LNCaP clone FGC (cell line): ENCODE measurements at regions not wholly inside any gene's neighbourhood (a gene's known extent, or its start where the extent isn't known, plus 50 kb on each side); places are given as distances from the start of the nearest gene placed in this dataset.

ENCODE experiments used
- DNase-seq: peaks from one replicate; pipeline ENCODE4 v3.0.0-alpha.2; 2011; ENCODE audit warnings: low read depth
- H3K4me3 ChIP-seq: 2 replicates; pipeline ENCODE4 v1.5.1; 2011; ENCODE audit warnings: mild to moderate bottlenecking, low read depth, low read length, control low read depth
- TF ChIP-seq, protein P1 (sequence below): IDR thresholded peaks from 2 replicates; pipeline ENCODE4 v1.5.1; 2012; ENCODE audit warnings: mild to moderate bottlenecking; ENCODE audit not compliant: control insufficient read depth, insufficient read depth; ENCODE audit errors: extremely low read depth

DNA sequence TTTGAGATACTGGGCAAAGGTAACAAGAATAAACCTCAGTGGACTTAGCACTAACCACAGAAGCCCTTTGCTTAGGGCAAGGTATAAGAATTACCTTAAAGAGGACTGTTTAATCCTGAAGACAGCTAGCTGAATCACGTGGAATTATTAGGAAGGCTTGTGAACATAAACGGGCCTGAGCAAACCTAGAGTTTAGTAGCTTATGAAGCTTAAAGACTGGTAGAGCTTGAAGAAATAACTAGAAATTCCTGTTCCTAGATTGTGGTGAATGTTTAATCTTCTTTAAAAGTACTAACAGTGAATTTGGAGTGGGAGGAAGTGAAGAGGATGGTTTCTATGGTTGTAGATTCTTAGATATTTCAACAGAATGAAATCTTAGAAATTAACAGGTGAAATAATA is 428.9 kb upstream of the THRB start:
- peak; percentile 45 for DNase-seq
- TF ChIP-seq, protein P1, sequence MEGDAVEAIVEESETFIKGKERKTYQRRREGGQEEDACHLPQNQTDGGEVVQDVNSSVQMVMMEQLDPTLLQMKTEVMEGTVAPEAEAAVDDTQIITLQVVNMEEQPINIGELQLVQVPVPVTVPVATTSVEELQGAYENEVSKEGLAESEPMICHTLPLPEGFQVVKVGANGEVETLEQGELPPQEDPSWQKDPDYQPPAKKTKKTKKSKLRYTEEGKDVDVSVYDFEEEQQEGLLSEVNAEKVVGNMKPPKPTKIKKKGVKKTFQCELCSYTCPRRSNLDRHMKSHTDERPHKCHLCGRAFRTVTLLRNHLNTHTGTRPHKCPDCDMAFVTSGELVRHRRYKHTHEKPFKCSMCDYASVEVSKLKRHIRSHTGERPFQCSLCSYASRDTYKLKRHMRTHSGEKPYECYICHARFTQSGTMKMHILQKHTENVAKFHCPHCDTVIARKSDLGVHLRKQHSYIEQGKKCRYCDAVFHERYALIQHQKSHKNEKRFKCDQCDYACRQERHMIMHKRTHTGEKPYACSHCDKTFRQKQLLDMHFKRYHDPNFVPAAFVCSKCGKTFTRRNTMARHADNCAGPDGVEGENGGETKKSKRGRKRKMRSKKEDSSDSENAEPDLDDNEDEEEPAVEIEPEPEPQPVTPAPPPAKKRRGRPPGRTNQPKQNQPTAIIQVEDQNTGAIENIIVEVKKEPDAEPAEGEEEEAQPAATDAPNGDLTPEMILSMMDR: no peak
- no peak overlapping the region for H3K4me3 ChIP-seq

DNA sequence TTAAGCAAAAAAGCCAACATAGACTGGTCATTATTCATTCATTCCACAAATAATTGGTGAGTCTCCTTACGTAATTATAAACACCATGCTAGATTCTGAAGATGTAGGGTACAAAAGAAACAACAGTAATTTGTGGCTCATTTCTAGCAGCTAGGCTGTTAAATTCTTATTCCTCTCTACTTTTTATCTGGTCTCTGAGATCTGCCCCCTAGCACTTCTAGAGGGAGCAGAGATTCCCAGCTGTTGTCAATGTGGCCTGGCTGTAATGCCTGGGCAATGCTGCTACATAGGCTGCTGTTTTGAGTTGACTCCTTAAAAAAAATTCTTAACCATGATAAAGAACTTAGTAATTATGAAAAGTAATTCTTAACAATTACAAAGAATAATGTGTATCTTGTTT is 434.9 kb upstream of the THRB start:
- TF ChIP-seq, protein P1: no peak
- no peak overlapping the region for H3K4me3 ChIP-seq
- no peak for DNase-seq

DNA sequence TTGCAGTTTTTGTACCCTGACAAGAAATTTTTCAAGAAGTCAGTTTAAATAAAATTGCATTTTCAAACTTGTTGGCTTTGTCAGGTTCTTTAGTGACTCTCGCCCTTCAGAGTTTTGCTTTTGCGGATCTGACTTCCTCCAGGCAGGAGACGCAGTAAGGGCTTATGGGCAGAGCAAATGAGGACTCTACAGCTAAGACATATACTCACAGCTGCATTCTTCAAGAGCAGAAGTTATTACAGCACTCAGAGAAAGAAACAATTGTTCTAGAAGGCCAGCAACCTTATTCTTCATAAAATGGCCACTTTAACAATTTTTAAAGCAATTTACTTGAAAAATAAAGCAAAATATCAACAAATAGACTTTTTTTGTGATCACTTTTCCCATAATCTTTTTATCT is 438.8 kb upstream of the THRB start:
- TF ChIP-seq, protein P1: no peak
- DNase-seq: no peak
- no peak overlapping the region for H3K4me3 ChIP-seq

DNA sequence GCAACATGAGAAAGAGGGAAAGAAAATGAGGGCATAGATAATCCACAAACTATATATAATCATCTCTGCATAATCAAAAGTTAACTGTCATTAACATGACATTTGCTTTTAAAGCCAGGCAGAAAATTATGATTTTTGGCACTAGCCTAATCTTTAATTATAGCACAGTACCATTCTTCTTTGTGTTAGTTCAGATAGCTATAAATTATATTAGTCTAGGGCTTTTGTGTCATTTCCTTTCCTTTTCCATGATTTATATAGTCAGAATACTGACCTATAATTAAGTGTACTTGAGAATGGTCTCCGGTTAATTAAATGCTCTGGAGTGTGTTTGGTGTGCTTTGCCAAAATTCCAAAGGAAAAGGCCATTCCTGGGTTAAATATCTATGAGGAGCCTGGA is 441.9 kb upstream of the THRB start:
- TF ChIP-seq, protein P1: no peak
- no peak for DNase-seq
- no peak overlapping the region for H3K4me3 ChIP-seq

DNA sequence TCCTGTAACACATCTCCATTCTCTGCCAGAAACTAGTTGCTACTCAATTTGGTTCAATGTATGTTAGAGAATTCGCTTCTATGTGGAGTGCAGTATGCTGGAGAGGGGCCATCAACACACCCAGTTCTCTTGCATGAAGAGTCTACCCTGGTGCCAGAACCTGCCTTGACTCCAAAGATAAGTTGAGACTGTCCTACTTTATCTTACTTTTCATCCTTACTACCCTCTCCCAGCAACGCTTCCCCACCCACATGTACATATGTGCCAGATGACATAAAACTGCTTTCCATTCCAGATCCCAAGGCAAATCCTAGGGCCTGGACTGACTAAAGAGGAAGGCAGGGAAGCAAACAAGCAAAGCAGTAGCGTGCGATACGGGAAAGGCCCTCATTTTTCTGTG is 442.6 kb upstream of the THRB start:
- no peak overlapping the region for H3K4me3 ChIP-seq
- DNase-seq: no peak
- TF ChIP-seq, protein P1: no peak

DNA sequence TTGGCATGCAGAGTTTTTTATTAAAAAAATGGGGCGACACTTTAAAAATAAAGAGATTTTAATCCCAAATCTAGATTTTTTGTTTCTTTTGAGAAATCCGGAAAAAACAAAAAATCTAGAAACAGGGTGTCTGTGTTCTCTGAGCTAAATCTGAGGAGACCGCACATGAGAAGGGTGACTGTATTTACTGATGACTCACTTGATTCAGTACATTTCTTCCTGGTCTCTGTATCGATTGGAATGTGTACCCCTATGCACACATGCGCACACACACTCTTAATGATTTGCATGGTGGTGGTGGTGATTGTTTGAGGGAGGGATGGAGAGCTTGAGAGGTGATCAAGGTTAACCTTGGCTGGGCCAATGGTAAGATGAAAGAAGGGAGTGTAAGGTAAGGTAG is 443.1 kb upstream of the THRB start:
- TF ChIP-seq, protein P1: no peak
- H3K4me3 ChIP-seq: no peak overlapping the region
- DNase-seq: no peak

DNA sequence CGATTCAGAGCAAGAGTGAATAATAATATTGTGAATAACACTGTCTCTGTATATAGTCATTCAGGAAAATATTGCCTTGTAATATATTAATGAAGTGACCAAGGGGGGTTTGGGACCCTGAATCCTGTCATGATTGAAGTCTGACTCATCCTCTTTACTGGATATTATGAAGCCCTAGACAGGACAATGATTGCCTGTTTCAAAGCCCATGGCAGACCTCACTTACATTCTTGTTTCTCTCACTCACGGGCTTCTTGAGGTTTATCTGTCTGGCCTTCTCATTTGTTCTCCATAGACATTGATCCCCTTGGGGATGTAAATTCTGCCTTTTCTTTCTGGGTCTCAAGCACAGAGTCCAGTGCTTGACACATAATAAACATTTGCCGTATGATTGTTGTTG is 449.3 kb upstream of the THRB start:
- no peak for DNase-seq
- TF ChIP-seq, protein P1: no peak
- H3K4me3 ChIP-seq: no peak overlapping the region
